Nephron progenitor cell (in vitro differentiated cells): ENCODE measurements at regions not wholly inside any gene's neighbourhood (a gene's known extent, or its start where the extent isn't known, plus 50 kb on each side); places are given as distances from the start of the nearest gene placed in this dataset.

ENCODE experiments used
- DNase-seq: peaks from one replicate; pipeline ENCODE4 v3.0.0; 2021
- H3K27ac Mint-ChIP-seq: 2 replicates; pipeline ENCODE4 v1.8.0; 2021; ENCODE audit warnings: mild to moderate bottlenecking, moderate library complexity, mixed read lengths
- H3K27me3 Mint-ChIP-seq: 2 replicates; pipeline ENCODE4 v1.8.0; 2021; ENCODE audit warnings: mild to moderate bottlenecking, low read depth, mixed read lengths; ENCODE audit not compliant: poor library complexity
- H3K36me3 Mint-ChIP-seq: 2 replicates; pipeline ENCODE4 v1.8.0; 2021; ENCODE audit warnings: low read depth, mixed read lengths
- H3K4me1 Mint-ChIP-seq: 2 replicates; pipeline ENCODE4 v1.8.0; 2021; ENCODE audit warnings: mixed read lengths
- H3K4me3 Mint-ChIP-seq: 2 replicates; pipeline ENCODE4 v1.8.0; 2021; ENCODE audit warnings: mild to moderate bottlenecking, moderate library complexity, mixed read lengths
- H3K9me3 Mint-ChIP-seq: 2 replicates; pipeline ENCODE4 v1.8.0; 2021; ENCODE audit warnings: mild to moderate bottlenecking, moderate library complexity, mixed read lengths
- CTCF ChIP-seq: fragments of 200-600 bp; sonication (generic); IDR thresholded peaks from 2 replicates; pipeline ENCODE4 v1.5.0; 2021; ENCODE audit warnings: antibody characterized with exemption

- H3K27me3 Mint-ChIP-seq: peaks cover 15% of the 10 kb centered on the region
- no peaks in the 10 kb centered on the region for H3K36me3 Mint-ChIP-seq
- no peak for TF ChIP-seq CTCF
- H3K27ac Mint-ChIP-seq: no peak overlapping the region
- H3K9me3 Mint-ChIP-seq: no peaks in the 10 kb centered on the region
- H3K4me3 Mint-ChIP-seq: no peak overlapping the region
- peaks cover 20% of the 10 kb centered on the region for H3K4me1 Mint-ChIP-seq
- DNase-seq: no peak
Observed at GRCh38 chr20:20795721-20796120, 83.3 kb upstream of the RALGAPA2 start.

GRCh38 chr20:20795119-20795518 lies 82.7 kb upstream of the RALGAPA2 start:
- no peaks in the 10 kb centered on the region for H3K9me3 Mint-ChIP-seq
- TF ChIP-seq CTCF: no peak
- H3K27me3 Mint-ChIP-seq: peaks cover 15% of the 10 kb centered on the region
- H3K4me1 Mint-ChIP-seq: peaks cover 20% of the 10 kb centered on the region
- no peak overlapping the region for H3K4me3 Mint-ChIP-seq
- no peaks in the 10 kb centered on the region for H3K36me3 Mint-ChIP-seq
- H3K27ac Mint-ChIP-seq: no peak overlapping the region
- DNase-seq: no peak

GRCh38 chr20:20793591-20793990 lies 81.1 kb upstream of the RALGAPA2 start:
- H3K27ac Mint-ChIP-seq: no peak overlapping the region
- H3K27me3 Mint-ChIP-seq: peaks cover 15% of the 10 kb centered on the region
- TF ChIP-seq CTCF: no peak
- H3K36me3 Mint-ChIP-seq: no peaks in the 10 kb centered on the region
- no peak for DNase-seq
- H3K4me3 Mint-ChIP-seq: no peak overlapping the region
- H3K4me1 Mint-ChIP-seq: peaks cover 20% of the 10 kb centered on the region
- no peaks in the 10 kb centered on the region for H3K9me3 Mint-ChIP-seq

- Mint-ChIP-seq H3K9me3 (peaks cover 7% of the 10 kb centered on the region), H3K27ac (no peak overlapping the region), H3K4me1 (peaks cover 10% of the 10 kb centered on the region), H3K36me3 (peaks cover 5% of the 10 kb centered on the region), H3K4me3 (no peak overlapping the region), H3K27me3 (peaks cover 15% of the 10 kb centered on the region)
- DNase-seq: no peak
- no peak for TF ChIP-seq CTCF
Observed at GRCh38 chr20:20791664-20792568, 79.5 kb upstream of the RALGAPA2 start.

- peaks cover 5% of the 10 kb centered on the region for H3K36me3 Mint-ChIP-seq
- no peak overlapping the region for H3K4me3 Mint-ChIP-seq
- peaks cover 20% of the 10 kb centered on the region for H3K9me3 Mint-ChIP-seq
- peaks cover 5% of the 10 kb centered on the region for H3K4me1 Mint-ChIP-seq
- no peak overlapping the region for H3K27ac Mint-ChIP-seq
- peaks cover 11% of the 10 kb centered on the region for H3K27me3 Mint-ChIP-seq
- TF ChIP-seq CTCF: no peak
- DNase-seq: no peak
Observed at GRCh38 chr20:20788308-20788707, 75.9 kb upstream of the RALGAPA2 start.

- Mint-ChIP-seq H3K9me3 (peaks cover 20% of the 10 kb centered on the region), H3K4me1 (peaks cover 11% of the 10 kb centered on the region), H3K27me3 (no peaks in the 10 kb centered on the region), H3K36me3 (peaks cover 5% of the 10 kb centered on the region), H3K27ac (no peak overlapping the region), H3K4me3 (no peak overlapping the region)
- no peak for TF ChIP-seq CTCF
- no peak for DNase-seq
Observed at GRCh38 chr20:20786428-20786827, 74.0 kb upstream of the RALGAPA2 start.
